NT2/D1 (cell line): ENCODE measurements at regions not wholly inside any gene's neighbourhood (a gene's known extent, or its start where the extent isn't known, plus 50 kb on each side); places are given as distances from the start of the nearest gene placed in this dataset.

ENCODE experiments used
- YY1 ChIP-seq: IDR thresholded peaks from 2 replicates; pipeline ENCODE4 v1.6.1; 2011; ENCODE audit not compliant: insufficient read length, insufficient read depth
- ZNF274 ChIP-seq: IDR thresholded peaks from 2 replicates; pipeline ENCODE4 v1.6.1; 2011; ENCODE audit warnings: mild to moderate bottlenecking, low read depth, low read length

- TF ChIP-seq ZNF274 (no peak), YY1 (no peak)
These were observed 575.3 kb upstream of the B3GAT1 start for GRCh38 chr11:134987223-134987768.
